ENCODE measurements at regions not wholly inside any gene's neighbourhood (a gene's known extent, or its start where the extent isn't known, plus 50 kb on each side); places are given as distances from the start of the nearest gene placed in this dataset.

- TF ChIP-seq, protein P1, sequence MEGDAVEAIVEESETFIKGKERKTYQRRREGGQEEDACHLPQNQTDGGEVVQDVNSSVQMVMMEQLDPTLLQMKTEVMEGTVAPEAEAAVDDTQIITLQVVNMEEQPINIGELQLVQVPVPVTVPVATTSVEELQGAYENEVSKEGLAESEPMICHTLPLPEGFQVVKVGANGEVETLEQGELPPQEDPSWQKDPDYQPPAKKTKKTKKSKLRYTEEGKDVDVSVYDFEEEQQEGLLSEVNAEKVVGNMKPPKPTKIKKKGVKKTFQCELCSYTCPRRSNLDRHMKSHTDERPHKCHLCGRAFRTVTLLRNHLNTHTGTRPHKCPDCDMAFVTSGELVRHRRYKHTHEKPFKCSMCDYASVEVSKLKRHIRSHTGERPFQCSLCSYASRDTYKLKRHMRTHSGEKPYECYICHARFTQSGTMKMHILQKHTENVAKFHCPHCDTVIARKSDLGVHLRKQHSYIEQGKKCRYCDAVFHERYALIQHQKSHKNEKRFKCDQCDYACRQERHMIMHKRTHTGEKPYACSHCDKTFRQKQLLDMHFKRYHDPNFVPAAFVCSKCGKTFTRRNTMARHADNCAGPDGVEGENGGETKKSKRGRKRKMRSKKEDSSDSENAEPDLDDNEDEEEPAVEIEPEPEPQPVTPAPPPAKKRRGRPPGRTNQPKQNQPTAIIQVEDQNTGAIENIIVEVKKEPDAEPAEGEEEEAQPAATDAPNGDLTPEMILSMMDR (IDR thresholded peaks at IDR 0.05): no peak
- ATAC-seq (ENCODE audit: low FRiP score) (no peak), DNase-seq (ENCODE audit: low spot score) (no peak)
Observed at GRCh38 chr6:122052346-122052900, 347.0 kb upstream of the HSF2 start.

- ATAC-seq (ENCODE audit: low FRiP score) (no peak), DNase-seq (ENCODE audit: low spot score) (no peak)
- TF ChIP-seq, protein P1 (IDR thresholded peaks at IDR 0.05): no peak
Observed at GRCh38 chr6:122059918-122060317, 339.5 kb upstream of the HSF2 start.

DNA sequence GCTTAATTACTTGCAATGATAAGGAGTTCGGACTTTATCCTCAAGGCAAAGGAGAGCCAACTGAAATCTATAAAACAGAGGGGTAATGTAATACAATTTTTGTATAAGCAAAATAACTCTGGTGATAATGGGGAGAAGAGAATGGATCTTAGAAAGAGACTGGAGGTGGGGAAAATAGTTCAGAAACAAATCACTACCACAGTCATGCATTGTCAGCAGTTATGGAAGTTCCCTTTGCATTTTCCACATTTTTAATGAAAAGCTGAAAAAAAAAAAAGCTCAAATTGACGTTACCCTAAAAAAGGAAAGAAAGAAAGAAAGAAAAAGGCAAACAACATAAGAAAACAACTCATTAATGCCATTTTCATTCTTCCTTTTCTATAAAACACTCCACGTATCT is 337.6 kb upstream of the HSF2 start:
- DNase-seq (ENCODE audit: low spot score) (no peak), ATAC-seq (ENCODE audit: low FRiP score) (no peak)
- TF ChIP-seq, protein P1 (IDR thresholded peaks at IDR 0.05): no peak

DNA sequence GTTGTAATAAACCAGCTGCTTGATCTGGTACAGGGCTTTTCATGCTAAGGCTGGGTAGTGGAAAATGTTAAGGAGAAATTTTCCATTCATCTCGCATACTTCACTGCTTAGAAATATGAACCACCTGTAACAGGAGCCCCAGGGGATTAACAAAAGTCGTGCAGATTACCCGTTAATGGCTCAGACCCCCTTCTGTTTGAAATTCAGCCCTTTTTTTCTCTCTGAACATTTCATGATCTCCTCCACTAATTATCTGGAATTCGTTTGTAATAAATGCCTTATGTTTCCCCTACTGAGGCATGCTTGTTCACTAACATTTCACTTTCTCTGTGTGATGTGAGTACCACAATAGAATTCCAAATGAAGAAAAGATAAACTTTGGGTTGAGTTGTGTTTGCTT is 336.4 kb upstream of the HSF2 start:
- TF ChIP-seq, protein P1 (IDR thresholded peaks at IDR 0.05): no peak
- DNase-seq (ENCODE audit: low spot score): no peak
- no peak for ATAC-seq (ENCODE audit: low FRiP score)

DNA sequence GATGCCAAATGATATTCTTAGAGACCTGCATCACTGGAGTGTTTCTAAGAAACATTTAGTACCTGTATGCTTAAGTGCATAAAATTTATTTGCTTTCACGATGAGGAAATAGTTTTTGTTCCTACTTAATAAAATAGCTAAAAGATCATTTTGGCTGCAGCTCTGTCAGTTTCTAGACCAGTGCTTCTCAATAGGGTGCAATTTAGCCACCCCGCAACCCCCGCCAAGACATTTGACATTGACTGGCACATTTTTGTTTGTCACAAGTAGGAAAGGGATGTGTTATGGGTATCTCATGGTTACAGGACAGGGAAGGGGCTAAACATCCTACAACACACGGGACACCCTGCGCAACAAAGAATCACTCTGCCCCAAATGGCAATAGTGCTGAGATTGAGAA is 335.7 kb upstream of the HSF2 start:
- TF ChIP-seq, protein P1 (IDR thresholded peaks at IDR 0.05): no peak
- no peak for DNase-seq (ENCODE audit: low spot score)
- no peak for ATAC-seq (ENCODE audit: low FRiP score)

DNA sequence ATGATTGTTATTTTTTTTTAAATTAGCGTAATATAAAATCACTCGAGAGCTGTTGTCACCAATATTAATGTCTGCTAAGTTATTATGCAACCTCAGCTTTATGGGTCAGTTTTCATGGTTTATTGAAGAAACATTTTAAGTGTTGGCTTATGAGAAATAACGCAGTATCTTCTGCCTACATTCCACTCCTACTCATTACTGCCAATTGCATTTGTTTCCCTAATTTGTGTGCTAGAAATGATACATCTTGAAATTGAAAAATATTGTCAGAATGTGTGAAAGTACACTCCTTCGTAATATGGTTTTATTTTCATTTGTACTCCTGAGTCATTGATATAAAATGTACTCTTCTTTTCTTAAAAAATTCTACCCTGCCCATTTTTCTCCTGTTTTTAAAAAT is 333.3 kb upstream of the HSF2 start:
- DNase-seq (ENCODE audit: low spot score) (no peak), ATAC-seq (ENCODE audit: low FRiP score) (peak; percentile 41)
- TF ChIP-seq, protein P1 (IDR thresholded peaks at IDR 0.05): no peak

DNA sequence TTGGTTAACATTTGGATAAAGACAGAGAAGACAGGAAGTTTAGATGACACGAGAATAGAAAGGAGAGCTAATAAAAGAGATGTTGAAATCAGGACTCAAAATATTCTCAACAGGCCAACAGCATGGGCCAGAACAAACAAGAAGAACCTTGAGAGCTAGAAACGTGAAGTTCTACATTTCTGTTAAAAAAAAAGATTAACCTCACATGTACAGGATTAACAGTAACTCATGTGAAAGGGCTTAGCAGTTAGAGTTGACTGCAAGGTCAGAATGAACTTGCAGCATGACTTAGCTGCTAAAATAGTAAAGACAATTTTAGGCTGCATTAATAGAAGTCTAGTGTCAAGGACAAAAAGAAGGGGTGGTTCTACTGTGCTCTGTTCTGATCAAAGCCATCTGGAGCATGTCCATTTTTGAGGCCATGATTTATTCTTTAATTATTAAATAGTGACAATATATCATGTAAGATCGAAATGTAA is 331.1 kb upstream of the HSF2 start:
- no peak for ATAC-seq (ENCODE audit: low FRiP score)
- TF ChIP-seq, protein P1 (IDR thresholded peaks at IDR 0.05): no peak
- no peak for DNase-seq (ENCODE audit: low spot score)

Measured in omental fat pad (tissue), 3 donors.